PC-3 (cell line): ENCODE measurements at regions not wholly inside any gene's neighbourhood (a gene's known extent, or its start where the extent isn't known, plus 50 kb on each side); places are given as distances from the start of the nearest gene placed in this dataset.

ENCODE experiments used
- ATAC-seq: fragments of 200-7000 bp; cut with Tn5 transposase; 2 replicates; pipeline ENCODE4 v1.9.1; 2020; ENCODE audit warnings: mild to moderate bottlenecking, moderate library complexity
- BruUV-seq: library from RNA; stranded (reverse); fragments of 400-500 nt; replicated peaks from 2 replicates; lab custom pipeline; 2021; lab: Mats Ljungman, UMichigan
- CTCF ChIA-PET: fragments of 300-600 bp; sonication (Branson Sonifier 250); formaldehyde crosslinking; loops from one replicate; lab custom pipeline; 2022; ENCODE audit warnings: antibody characterized with exemption; lab: Charles Lee
- POLR2A ChIA-PET: fragments of 300-600 bp; sonication (Branson Sonifier 250); formaldehyde crosslinking; loops from one replicate; lab custom pipeline; 2022; ENCODE audit warnings: antibody characterized with exemption; ENCODE audit not compliant: unreplicated experiment; lab: Charles Lee
- DNase-seq: peaks from one replicate; pipeline ENCODE4 v3.0.0-alpha.2; 2015
- H2AFZ ChIP-seq: fragments of 300-600 bp; sonication (generic); 2 replicates; pipeline ENCODE4 v1.6.0; 2016; ENCODE audit warnings: antibody characterized with exemption, low read length
- H3F3A ChIP-seq: fragments of 300-600 bp; sonication (generic); one replicate; pipeline ENCODE4 v1.6.0; 2017; ENCODE audit warnings: antibody characterized with exemption, low read length, control low read depth, mild to moderate bottlenecking; ENCODE audit not compliant: unreplicated experiment
- H3K27ac ChIP-seq: fragments of 300-600 bp; sonication (generic); 2 replicates; pipeline ENCODE4 v1.5.1; 2016; ENCODE audit warnings: mild to moderate bottlenecking, low read length
- H3K27me3 ChIP-seq: fragments of 300-600 bp; sonication (generic); 2 replicates; pipeline ENCODE4 v1.6.1; 2016; ENCODE audit warnings: low read length, mixed read lengths
- H3K36me3 ChIP-seq: fragments of 300-600 bp; sonication (generic); 2 replicates; pipeline ENCODE4 v1.6.1; 2016; ENCODE audit warnings: low read depth, mixed run types, low read length, mixed read lengths
- H3K4me1 ChIP-seq: fragments of 300-600 bp; sonication (generic); 2 replicates; pipeline ENCODE4 v1.5.1; 2016; ENCODE audit warnings: low read length; ENCODE audit not compliant: insufficient read depth
- H3K4me2 ChIP-seq: fragments of 300-600 bp; sonication (generic); 2 replicates; pipeline ENCODE4 v1.6.0; 2016; ENCODE audit warnings: low read length
- H3K4me3 ChIP-seq: fragments of 300-600 bp; sonication (generic); 2 replicates; pipeline ENCODE4 v1.5.1; 2016; ENCODE audit warnings: mild to moderate bottlenecking, low read length, mixed read lengths
- H3K79me2 ChIP-seq: fragments of 300-600 bp; sonication (generic); 2 replicates; pipeline ENCODE4 v1.6.1; 2017; ENCODE audit warnings: low read length, mixed read lengths
- H3K9ac ChIP-seq: fragments of 300-600 bp; sonication (generic); 2 replicates; pipeline ENCODE4 v1.6.0; 2016; ENCODE audit warnings: mild to moderate bottlenecking, low read length
- H3K9me2 ChIP-seq: fragments of 300-600 bp; sonication (generic); replicated peaks from 2 replicates; pipeline ENCODE4 v1.6.1; 2016; ENCODE audit warnings: mixed run types, low read length, mixed read lengths
- H3K9me3 ChIP-seq: fragments of 300-600 bp; sonication (generic); 2 replicates; pipeline ENCODE4 v1.6.1; 2016; ENCODE audit warnings: low read length, mixed read lengths
- H4K20me1 ChIP-seq: fragments of 300-600 bp; sonication (generic); 2 replicates; pipeline ENCODE4 v1.6.1; 2016; ENCODE audit warnings: low read length, mixed read lengths
- CTCF ChIP-seq: fragments of 300-600 bp; sonication (generic); conservative IDR thresholded peaks from 2 replicates; pipeline ENCODE4 v1.5.1; 2017; ENCODE audit warnings: antibody characterized with exemption, low read depth, mild to moderate bottlenecking, low read length
- EZH2 ChIP-seq: fragments of 300-600 bp; sonication (generic); IDR thresholded peaks from one replicate; pipeline ENCODE4 v1.6.1; 2017; ENCODE audit warnings: antibody characterized with exemption, mild to moderate bottlenecking, low read length; ENCODE audit not compliant: unreplicated experiment
- EZH2phosphoT487 ChIP-seq: fragments of 300-600 bp; sonication (generic); IDR thresholded peaks from 2 replicates; pipeline ENCODE4 v1.6.1; 2018; ENCODE audit warnings: mild to moderate bottlenecking, antibody characterized with exemption, low read length, borderline replicate concordance
- intact Hi-C: fragments of 100-400 bp; cut with micrococcal nuclease; formaldehyde crosslinking; loops from 2 replicates; pipeline ENCODE4 v1.9.0; 2023

DNA sequence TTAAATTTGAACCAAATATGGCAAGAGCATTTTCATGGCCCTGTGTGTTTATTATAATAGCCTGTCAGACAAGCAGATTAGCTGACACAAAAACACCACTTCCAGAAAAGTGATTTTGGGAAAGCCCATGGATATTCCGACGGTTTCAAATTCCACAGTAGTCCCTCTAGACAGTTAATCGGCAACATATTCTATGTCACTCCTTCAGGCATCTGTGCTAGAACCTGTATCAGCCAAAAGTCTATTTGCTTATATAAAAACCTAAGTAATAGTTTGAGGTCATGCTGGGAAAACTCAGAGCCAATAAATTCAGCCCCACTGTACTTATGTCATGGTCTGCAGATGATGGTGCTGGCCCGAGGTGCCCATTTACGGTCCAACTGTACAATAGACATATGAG is 110.2 kb upstream of the ARHGEF26 start:
- Histone ChIP-seq H3K9me2 (no peaks in the 10 kb centered on the region), H3K27me3 (no peaks in the 10 kb centered on the region; the same call in none of the 2 replicates), H3K4me2 (no peak overlapping the region), H3K4me3 (no peak overlapping the region), H3K36me3 (no peaks in the 10 kb centered on the region), H3K27ac (no peak overlapping the region), H3K9ac (no peak overlapping the region), H3F3A (no peaks in the 10 kb centered on the region), H3K4me1 (no peaks in the 10 kb centered on the region), H4K20me1 (no peaks in the 10 kb centered on the region), H3K79me2 (no peaks in the 10 kb centered on the region), H3K9me3 (no peaks in the 10 kb centered on the region), H2AFZ (no peak overlapping the region)
- BruUV-seq: no TSS peak
- TF ChIP-seq EZH2phosphoT487 (no peak), CTCF (no peak), EZH2 (no peak)
- DNase-seq: no peak
- POLR2A ChIA-PET: no interaction called here
- ATAC-seq: no peak
- CTCF ChIA-PET: no interaction called here
- intact Hi-C loops: no loop called here

- Histone ChIP-seq H3K36me3 (no peaks in the 10 kb centered on the region), H3K4me2 (no peak overlapping the region), H3K27ac (no peak overlapping the region), H2AFZ (no peak overlapping the region), H3K9me2 (no peaks in the 10 kb centered on the region), H3K9me3 (no peaks in the 10 kb centered on the region), H3K9ac (no peak overlapping the region), H3F3A (no peaks in the 10 kb centered on the region), H4K20me1 (no peaks in the 10 kb centered on the region), H3K27me3 (no peaks in the 10 kb centered on the region), H3K4me1 (no peaks in the 10 kb centered on the region), H3K4me3 (no peak overlapping the region), H3K79me2 (no peaks in the 10 kb centered on the region)
- BruUV-seq: no TSS peak
- TF ChIP-seq CTCF (no peak), EZH2phosphoT487 (no peak), EZH2 (no peak)
- DNase-seq: no peak
- intact Hi-C loops: no loop called here
- ChIA-PET POLR2A (no interaction called here), CTCF (no interaction called here)
- no peak for ATAC-seq
These were observed 107.5 kb upstream of the ARHGEF26 start for GRCh38 chr3:154013736-154014135.

DNA sequence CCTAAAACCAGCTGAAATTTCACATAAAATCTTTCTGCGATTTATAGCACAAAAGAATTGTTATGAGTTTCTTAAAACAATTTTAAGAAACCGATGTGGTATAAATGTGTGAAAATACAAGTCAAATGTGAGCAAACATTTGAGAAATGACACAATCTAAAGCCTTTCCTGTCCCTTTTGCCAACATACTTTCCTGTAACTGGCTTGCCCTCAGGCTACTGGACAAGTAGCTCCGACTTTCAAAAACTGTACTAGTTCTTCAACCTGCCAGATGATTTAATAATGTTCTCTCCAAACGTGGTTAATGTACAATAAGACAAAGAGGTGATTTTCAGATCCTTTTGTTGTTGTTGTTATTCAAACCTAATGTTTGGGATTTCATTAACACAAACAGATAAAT is 105.9 kb upstream of the ARHGEF26 start:
- no peaks in the 10 kb centered on the region for H3K79me2 ChIP-seq
- intact Hi-C loops: loop anchor here (5.0 kb wide), 1 partner anchor 988 kb away; no protein-coding TSS in a partner anchor
- H3K4me1 ChIP-seq: no peaks in the 10 kb centered on the region
- H3F3A ChIP-seq: no peaks in the 10 kb centered on the region
- TF ChIP-seq EZH2phosphoT487 (no peak), EZH2 (no peak), CTCF (no peak)
- H3K9me3 ChIP-seq: no peaks in the 10 kb centered on the region
- ChIA-PET CTCF (no interaction called here), POLR2A (no interaction called here)
- peak; percentile 66 for ATAC-seq
- H2AFZ ChIP-seq: no peak overlapping the region
- no peak overlapping the region for H3K4me2 ChIP-seq
- no peaks in the 10 kb centered on the region for H3K36me3 ChIP-seq
- no TSS peak for BruUV-seq
- DNase-seq: peak; percentile 48
- H3K27me3 ChIP-seq: no peaks in the 10 kb centered on the region
- no peak overlapping the region for H3K4me3 ChIP-seq
- no peak overlapping the region for H3K9ac ChIP-seq
- no peaks in the 10 kb centered on the region for H3K9me2 ChIP-seq
- H3K27ac ChIP-seq: no peak overlapping the region
- no peaks in the 10 kb centered on the region for H4K20me1 ChIP-seq
